GM23338 (cell line): ENCODE measurements at regions not wholly inside any gene's neighbourhood (a gene's known extent, or its start where the extent isn't known, plus 50 kb on each side); places are given as distances from the start of the nearest gene placed in this dataset.

Experiments used
- CREB1 ChIP-seq: fragments of 250-450 bp; sonication (Bioruptor Pico); IDR thresholded peaks from 2 replicates; pipeline ENCODE4 v1.5.0; 2020; ENCODE audit warnings: low read depth, mild to moderate bottlenecking, moderate library complexity
- CTCF ChIP-seq, 2 experiments: fragments of 200-600 bp in 1 of 2; sonication (generic) in 1 of 2; conservative IDR thresholded peaks; 2 replicates each; pipeline versions ENCODE4 v1.5.1 to v1.6.1; 2016 to 2017; ENCODE audit warnings: antibody characterized with exemption in 2 of 2, low read depth in 2 of 2, mild to moderate bottlenecking in 2 of 2, moderate library complexity in 1 of 2
- EZH2 ChIP-seq: fragments of 200-600 bp; sonication (generic); IDR thresholded peaks from one replicate; pipeline ENCODE4 v1.8.0; 2017; ENCODE audit warnings: antibody characterized with exemption, mild to moderate bottlenecking, low read depth; ENCODE audit not compliant: unreplicated experiment
- EZH2phosphoT487 ChIP-seq: fragments of 200-600 bp; sonication (generic); IDR thresholded peaks from one replicate; pipeline ENCODE4 v1.8.1; 2018; ENCODE audit warnings: antibody characterized with exemption; ENCODE audit not compliant: unreplicated experiment
- JUNB ChIP-seq: IDR thresholded peaks from one replicate; pipeline ENCODE4 v1.6.1; 2016; ENCODE audit warnings: antibody characterized with exemption; ENCODE audit not compliant: unreplicated experiment
- POLR2AphosphoS5 ChIP-seq: IDR thresholded peaks from 2 replicates; pipeline ENCODE4 v1.6.1; 2016; ENCODE audit warnings: antibody characterized with exemption, low read depth
- REST ChIP-seq: IDR thresholded peaks from one replicate; pipeline ENCODE4 v1.6.1; 2018; ENCODE audit warnings: antibody characterized with exemption; ENCODE audit not compliant: unreplicated experiment
- STAT1 ChIP-seq: IDR thresholded peaks from one replicate; pipeline ENCODE4 v1.6.1; 2016; ENCODE audit warnings: antibody characterized with exemption; ENCODE audit not compliant: unreplicated experiment
- ZNF114 ChIP-seq: fragments of 250-450 bp; sonication (Bioruptor Pico); IDR thresholded peaks from 2 replicates; pipeline ENCODE4 v1.5.0; 2020; ENCODE audit warnings: mild to moderate bottlenecking, moderate library complexity
- ZNF331 ChIP-seq: fragments of 250-450 bp; sonication (Bioruptor Pico); IDR thresholded peaks from 2 replicates; pipeline ENCODE4 v1.5.0; 2020; ENCODE audit warnings: low read depth, mild to moderate bottlenecking, moderate library complexity

GRCh38 chr1:177354247-177354646 is 183.5 kb downstream of the BRINP2 start:
- TF ChIP-seq CTCF (conservative IDR thresholded peaks at IDR 0.05; ENCODE audit: low read depth in 2 of 2), result no peak
- no peak for TF ChIP-seq EZH2
- no peak for TF ChIP-seq POLR2AphosphoS5
- TF ChIP-seq STAT1, result no peak
- TF ChIP-seq CREB1, result no peak
- TF ChIP-seq EZH2phosphoT487, result no peak
- no peak for TF ChIP-seq JUNB
- no peak for TF ChIP-seq REST
- no peak for TF ChIP-seq ZNF114 (CRISPR knock-in tag)
- TF ChIP-seq ZNF331, result no peak
